Spleen (tissue), 11 donors: ENCODE measurements at regions not wholly inside any gene's neighbourhood (a gene's known extent, or its start where the extent isn't known, plus 50 kb on each side); places are given as distances from the start of the nearest gene placed in this dataset.

Experiments
- DNase-seq: peaks from one replicate; pipeline ENCODE4 v3.0.0-alpha.2; 2020
- H3K27ac ChIP-seq, 8 donors: fragments of 200-600 bp; sonication (generic) in 7 of 8; 1 replicate in 4 of 8; 2 replicates in 4 of 8; pipeline versions ENCODE4 v1.5.0 to v1.8.0; 2016 to 2021; ENCODE audit warnings: inconsistent platforms in 4 of 8, mild to moderate bottlenecking in 4 of 8, moderate library complexity in 1 of 8
- H3K27me3 ChIP-seq, 7 donors: fragments of 200-600 bp; sonication (generic) in 6 of 7; replicated peaks in 1 of 7; 1 replicate in 4 of 7; 2 replicates in 3 of 7; pipeline versions ENCODE4 v1.5.0 to v1.8.0; 2016 to 2021; ENCODE audit warnings: inconsistent platforms in 3 of 7, mild to moderate bottlenecking in 1 of 7
- H3K36me3 ChIP-seq, 6 donors: fragments of 200-600 bp; sonication (generic) in 5 of 6; 1 replicate in 4 of 6; 2 replicates in 2 of 6; pipeline versions ENCODE4 v1.5.0 to v1.8.0; 2016 to 2021; ENCODE audit warnings: inconsistent platforms in 2 of 6
- H3K4me1 ChIP-seq, 6 donors: fragments of 200-600 bp; sonication (generic) in 5 of 6; 1 replicate in 3 of 6; 2 replicates in 3 of 6; pipeline versions ENCODE4 v1.5.0 to v1.8.0; 2016 to 2021; ENCODE audit warnings: inconsistent platforms in 3 of 6
- H3K4me3 ChIP-seq, 8 donors: fragments of 200-600 bp; sonication (generic) in 7 of 8; 1 replicate in 4 of 8; 2 replicates in 4 of 8; pipeline versions ENCODE4 v1.5.0 to v1.8.0; 2016 to 2021; ENCODE audit warnings: inconsistent platforms in 4 of 8, mild to moderate bottlenecking in 4 of 8, moderate library complexity in 2 of 8
- H3K9me3 ChIP-seq, 8 donors: fragments of 200-600 bp; sonication (generic) in 7 of 8; 1 replicate in 4 of 8; 2 replicates in 4 of 8; pipeline versions ENCODE4 v1.5.0 to v1.8.0; 2016 to 2021; ENCODE audit warnings: inconsistent platforms in 4 of 8
- CTCF ChIP-seq, 11 experiments: fragments of 200-600 bp in 7 of 11; fragments of 450-650 bp in 4 of 11; sonication (generic) in 4 of 11; IDR thresholded peaks in 8 of 11; conservative IDR thresholded peaks in 3 of 11; 1 replicate in 7 of 11; 2 replicates in 4 of 11; pipeline versions ENCODE4 v1.4.0 to v1.8.0; 2016 to 2021; ENCODE audit warnings: antibody characterized with exemption in 11 of 11, inconsistent platforms in 4 of 11, mild to moderate bottlenecking in 1 of 11
- POLR2A ChIP-seq, 3 donors: fragments of 450-650 bp; IDR thresholded peaks; one replicate each; pipeline ENCODE4 v1.5.1; 2017; ENCODE audit warnings: antibody characterized with exemption in 3 of 3, mild to moderate bottlenecking in 1 of 3
- POLR2AphosphoS5 ChIP-seq, 3 donors: sonication (generic); formaldehyde crosslinking; IDR thresholded peaks; one replicate each; pipeline ENCODE4 v1.5.1; 2017; ENCODE audit warnings: antibody characterized with exemption in 3 of 3
- WGBS, 5 donors: extraction: QIAGEN DNeasy Blood & Tissue Kit in 3 of 5; methylation state at CpG; one replicate each; pipeline versions ENCODE4 v1.1.5 to v1.1.7; 2013 to 2018; 5-methylcytosine and 5-hydroxymethylcytosine counted together
- intact Hi-C: fragments of 100-400 bp; cut with DNase I; formaldehyde crosslinking; loops from one replicate; pipeline ENCODE4 v1.15.0; 2023; ENCODE audit warnings: low total_unique reads
- donor health status: healthy with polysubstance abuse.
- donor health status: DM: no; HTN: no; CAD: no; lungs with moderate emphysema.
- donor health status: DM: no; HTN: no; CAD: no.
- donor health status: Bipolar disorder and iron deficiency.
- donor health status: healthy.
- donor health status: DM: no; HTN: no; CAD: no.
- donor health status: DM: yes; HTN: yes; CAD: no.

DNA sequence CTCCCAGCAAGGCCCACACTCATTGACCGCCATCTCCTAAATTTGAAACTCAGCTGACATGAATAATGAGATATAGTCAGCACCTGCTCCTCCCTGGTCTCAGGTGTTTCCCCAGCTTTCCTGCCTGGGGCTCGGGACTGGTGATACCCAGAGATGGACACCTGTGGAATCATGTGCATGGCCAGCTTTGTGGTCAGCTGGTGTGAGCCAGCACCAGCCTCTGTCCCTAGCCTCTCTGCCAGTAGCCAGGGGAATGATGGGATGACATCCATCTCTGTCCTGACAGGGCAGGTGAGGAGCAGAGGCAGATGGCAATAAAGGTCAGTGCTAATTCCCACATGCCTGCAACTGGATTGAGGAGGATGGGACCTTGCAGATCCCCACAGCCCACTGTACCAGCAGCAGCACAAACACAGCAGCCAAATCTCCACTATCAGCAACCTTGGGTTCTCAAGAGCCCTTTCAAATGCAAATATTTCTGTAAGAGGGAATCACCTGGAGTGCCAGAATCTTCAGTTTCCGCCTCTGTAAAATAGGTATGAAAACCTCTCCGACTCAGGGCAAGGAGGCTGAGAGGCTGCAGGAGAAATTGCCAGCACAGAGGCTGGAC, 329.2 kb upstream of the ZMIZ1 start:
- intact Hi-C loops, result no loop called here
- WGBS, 5 donors, result 79 to 91% (median 84%) methylated on average over 4 of the region's 4 CpGs
- no peak for DNase-seq

GRCh38 chr10:78740976-78741915, 327.5 kb upstream of the ZMIZ1 start:
- peaks cover 0 to 4% (median 0%) of the 10 kb centered on the region in 8 donors for H3K9me3 ChIP-seq
- no peak overlapping the region for H3K27ac ChIP-seq
- H3K27me3 ChIP-seq, result peaks cover 0 to 7% (median 0%) of the 10 kb centered on the region in 7 donors
- intact Hi-C loops, result no loop called here
- 47 to 67% (median 56%) methylated on average over 5 of the region's 5 CpGs for WGBS, 5 donors
- no peak for TF ChIP-seq POLR2A (IDR thresholded peaks at IDR 0.05)
- TF ChIP-seq POLR2AphosphoS5 (IDR thresholded peaks at IDR 0.05), result no peak
- TF ChIP-seq CTCF (IDR thresholded peaks at IDR 0.05 in 8 of 11, conservative IDR thresholded peaks at IDR 0.05 in 3 of 11), result no peak
- DNase-seq, result no peak
- peaks cover 16 to 52% (median 38%) of the 10 kb centered on the region in 6 donors for H3K4me1 ChIP-seq
- no peak overlapping the region for H3K4me3 ChIP-seq
- no peaks in the 10 kb centered on the region for H3K36me3 ChIP-seq

More for the DNA sequence above, 329.2 kb upstream of the ZMIZ1 start:
- no peak for TF ChIP-seq CTCF (IDR thresholded peaks at IDR 0.05 in 8 of 11, conservative IDR thresholded peaks at IDR 0.05 in 3 of 11)
- no peak for TF ChIP-seq POLR2A (IDR thresholded peaks at IDR 0.05)
- TF ChIP-seq POLR2AphosphoS5 (IDR thresholded peaks at IDR 0.05), result no peak
- H3K4me3 ChIP-seq, result no peak overlapping the region
- peaks cover 16 to 40% (median 30%) of the 10 kb centered on the region in 6 donors for H3K4me1 ChIP-seq
- no peak overlapping the region for H3K27ac ChIP-seq
- peaks cover 0 to 6% (median 0%) of the 10 kb centered on the region in 7 donors for H3K27me3 ChIP-seq
- no peaks in the 10 kb centered on the region for H3K36me3 ChIP-seq
- H3K9me3 ChIP-seq, result peaks cover 0 to 4% (median 0%) of the 10 kb centered on the region in 8 donors

- 86 to 92% (median 89%) methylated on average over 5 of the region's 5 CpGs for WGBS, 5 donors
- H3K27ac ChIP-seq, result peak overlapping the region in 2 of 8 donors; percentile 54 to 71
- intact Hi-C loops, result no loop called here
- H3K4me1 ChIP-seq, result peaks cover 16 to 52% (median 38%) of the 10 kb centered on the region in 6 donors
- no peaks in the 10 kb centered on the region for H3K36me3 ChIP-seq
- peaks cover 0 to 4% (median 0%) of the 10 kb centered on the region in 8 donors for H3K9me3 ChIP-seq
- no peak for DNase-seq
- H3K27me3 ChIP-seq, result peaks cover 0 to 7% (median 0%) of the 10 kb centered on the region in 7 donors
- TF ChIP-seq POLR2A (IDR thresholded peaks at IDR 0.05) (no peak), CTCF (IDR thresholded peaks at IDR 0.05 in 8 of 11, conservative IDR thresholded peaks at IDR 0.05 in 3 of 11) (no peak), POLR2AphosphoS5 (IDR thresholded peaks at IDR 0.05) (no peak)
- H3K4me3 ChIP-seq, result no peak overlapping the region
Measured at GRCh38 chr10:78742406-78742729, 326.4 kb upstream of the ZMIZ1 start.
